NCI-H526 treated with DMSO at 0.1 percent for 48 hours (cell line): ENCODE measurements at regions not wholly inside any gene's neighbourhood (a gene's known extent, or its start where the extent isn't known, plus 50 kb on each side); places are given as distances from the start of the nearest gene placed in this dataset.

Experiments used
- DNase-seq: peaks from one replicate; lab custom pipeline; 2025; lab: John Stamatoyannopoulos, UW

GRCh38 chr9:113823421-113823820 is 52.7 kb upstream of the ZNF618 start:
- DNase-seq: no peak
